ENCODE measurements at regions not wholly inside any gene's neighbourhood (a gene's known extent, or its start where the extent isn't known, plus 50 kb on each side); places are given as distances from the start of the nearest gene placed in this dataset.

- no peak overlapping the region for H3K4me3 ChIP-seq (ENCODE audit: low read depth, low read length)
- DNase-seq (ENCODE audit: low read depth) = no peak
- no peak for TF ChIP-seq CTCF (conservative IDR thresholded peaks at IDR 0.05; ENCODE audit: low read depth, low read length)
Observed at GRCh38 chr9:78123808-78124207, 92.2 kb upstream of the GNAQ start.

DNA sequence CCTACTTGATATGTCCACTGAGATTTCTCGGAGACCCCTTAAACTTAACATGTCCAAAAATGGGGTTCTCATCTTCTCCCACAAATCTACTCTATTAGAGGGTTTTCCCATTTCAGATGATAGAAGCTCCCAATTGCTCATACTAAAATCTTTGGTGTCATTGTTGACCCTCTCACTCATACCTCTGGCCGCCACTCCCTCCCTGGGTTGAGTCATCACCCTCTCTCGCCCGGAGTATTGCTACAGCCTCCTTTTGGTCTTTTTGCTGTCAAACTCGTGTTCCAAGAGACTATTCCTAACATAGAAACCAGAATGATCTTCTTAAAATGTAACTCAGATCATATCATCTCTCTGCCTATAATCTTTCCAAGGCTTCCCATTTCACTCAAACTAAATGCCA, 91.0 kb upstream of the GNAQ start:
- no peak for TF ChIP-seq CTCF (conservative IDR thresholded peaks at IDR 0.05; ENCODE audit: low read depth, low read length)
- no peak for DNase-seq (ENCODE audit: low read depth)
- H3K4me3 ChIP-seq (ENCODE audit: low read depth, low read length) = no peak overlapping the region

DNA sequence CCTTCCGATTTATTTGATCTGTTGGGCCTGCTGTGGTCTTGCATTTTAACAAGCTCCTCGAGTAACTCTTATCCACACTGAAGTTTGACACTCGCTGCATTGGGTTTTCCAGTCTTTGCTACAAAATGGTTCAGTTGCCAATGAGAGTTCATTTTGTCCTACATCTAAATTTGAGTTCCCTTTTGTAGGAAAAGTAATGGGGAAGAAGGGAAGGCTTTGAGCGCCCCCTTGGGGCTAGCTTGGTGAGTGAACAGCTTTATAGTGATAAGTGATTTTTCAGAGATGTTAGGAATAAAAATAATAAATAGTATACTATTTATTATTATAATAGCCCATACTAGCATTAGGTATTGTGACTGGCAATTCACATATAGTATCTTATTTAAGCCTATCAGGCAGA, 89.9 kb upstream of the GNAQ start:
- no peak overlapping the region for H3K4me3 ChIP-seq (ENCODE audit: low read depth, low read length)
- peak; percentile 91 for TF ChIP-seq CTCF (conservative IDR thresholded peaks at IDR 0.05; ENCODE audit: low read depth, low read length)
- DNase-seq (ENCODE audit: low read depth) = no peak

GRCh38 chr9:78118742-78119473, 87.3 kb upstream of the GNAQ start:
- TF ChIP-seq CTCF (conservative IDR thresholded peaks at IDR 0.05; ENCODE audit: low read depth, low read length) = no peak
- no peak for DNase-seq (ENCODE audit: low read depth)
- no peak overlapping the region for H3K4me3 ChIP-seq (ENCODE audit: low read depth, low read length)

- DNase-seq (ENCODE audit: low read depth) = no peak
- TF ChIP-seq CTCF (conservative IDR thresholded peaks at IDR 0.05; ENCODE audit: low read depth, low read length) = peak; percentile 56
- H3K4me3 ChIP-seq (ENCODE audit: low read depth, low read length) = no peak overlapping the region
Observed at GRCh38 chr9:78115073-78115472, 83.5 kb upstream of the GNAQ start.

GRCh38 chr9:78114581-78114980, 83.0 kb upstream of the GNAQ start:
- DNase-seq (ENCODE audit: low read depth) = no peak
- H3K4me3 ChIP-seq (ENCODE audit: low read depth, low read length) = no peak overlapping the region
- no peak for TF ChIP-seq CTCF (conservative IDR thresholded peaks at IDR 0.05; ENCODE audit: low read depth, low read length)

GRCh38 chr9:78112406-78112805, 80.8 kb upstream of the GNAQ start:
- DNase-seq (ENCODE audit: low read depth) = no peak
- no peak for TF ChIP-seq CTCF (conservative IDR thresholded peaks at IDR 0.05; ENCODE audit: low read depth, low read length)
- no peak overlapping the region for H3K4me3 ChIP-seq (ENCODE audit: low read depth, low read length)
